ENCODE measurements at regions not wholly inside any gene's neighbourhood (a gene's known extent, or its start where the extent isn't known, plus 50 kb on each side); places are given as distances from the start of the nearest gene placed in this dataset.

- TF ChIP-seq CTCF (IDR thresholded peaks at IDR 0.05), result no peak
- TF ChIP-seq POLR2A (IDR thresholded peaks at IDR 0.05), result no peak
- TF ChIP-seq POLR2AphosphoS5 (IDR thresholded peaks at IDR 0.05; ENCODE audit: insufficient read depth in 1 of 2, low read depth in 1 of 2), result no peak
Observed at GRCh38 chr3:40715551-40715950, 190.8 kb downstream of the ZNF621 start.
